NCI-H226 (cell line): ENCODE measurements at regions not wholly inside any gene's neighbourhood (a gene's known extent, or its start where the extent isn't known, plus 50 kb on each side); places are given as distances from the start of the nearest gene placed in this dataset.

Experiments used
- DNase-seq: peaks from one replicate; pipeline ENCODE4 v3.0.0-alpha.2; 2015

DNA sequence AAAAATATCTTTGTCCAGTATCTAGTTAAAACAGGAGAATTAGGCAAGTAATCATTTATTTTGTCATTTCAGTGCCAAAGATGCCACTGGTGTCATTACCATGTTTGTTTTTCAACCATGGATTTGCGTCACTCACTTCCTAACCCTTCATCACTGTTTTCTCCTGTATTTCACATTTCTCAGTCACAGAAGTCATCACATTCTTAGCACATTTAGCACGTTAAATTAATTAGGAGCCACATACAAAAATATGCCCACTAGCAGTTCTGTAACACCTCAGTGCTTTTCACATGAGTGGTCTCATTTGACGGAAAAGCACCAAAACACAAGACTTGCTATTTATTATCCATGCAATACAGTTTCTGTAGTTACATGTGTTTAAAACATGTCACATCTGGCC is 546.0 kb downstream of the METTL15 start:
- no peak for DNase-seq

DNA sequence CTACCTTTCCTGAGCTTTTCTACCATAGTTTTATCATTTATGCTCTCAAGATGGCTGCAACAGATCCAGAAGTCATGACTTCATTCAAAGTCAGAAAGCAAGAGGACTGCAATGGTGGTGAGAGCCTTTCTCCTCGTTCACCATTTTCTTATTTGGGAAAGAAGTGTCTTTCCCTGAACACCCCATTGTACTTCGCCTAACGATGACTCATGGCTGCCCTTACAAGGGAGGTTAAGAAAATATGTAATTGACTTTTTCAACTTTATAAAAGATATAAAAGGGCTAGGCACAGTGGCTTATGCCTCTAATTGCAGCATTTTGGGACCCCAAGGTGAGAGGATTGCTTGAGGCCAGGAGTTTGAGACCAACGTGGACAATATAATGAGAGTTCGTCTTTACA is 541.7 kb downstream of the METTL15 start:
- no peak for DNase-seq

- no peak for DNase-seq
These were observed 528.4 kb downstream of the METTL15 start for GRCh38 chr11:28636566-28636965.

- DNase-seq, result no peak
These were observed 527.8 kb downstream of the METTL15 start for GRCh38 chr11:28636033-28636432.

DNA sequence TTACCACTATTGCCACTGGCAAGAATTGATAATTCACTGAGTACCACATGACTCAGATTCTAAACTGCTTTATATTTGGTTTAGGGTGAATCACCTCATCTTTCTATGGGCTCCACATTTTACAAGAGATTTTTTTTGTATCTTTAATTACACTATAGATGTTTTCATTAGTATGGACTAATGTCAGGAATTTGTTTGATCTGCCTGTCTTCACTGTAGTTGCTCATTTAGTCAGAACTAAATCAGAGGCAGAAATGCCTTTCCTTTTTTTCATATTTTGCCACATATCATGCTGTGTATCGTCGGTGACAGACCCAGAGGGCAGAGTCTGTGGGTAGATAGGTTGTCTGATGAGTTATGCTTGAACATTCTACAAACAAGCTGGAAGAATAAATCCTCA is 524.1 kb downstream of the METTL15 start:
- DNase-seq, result no peak

DNA sequence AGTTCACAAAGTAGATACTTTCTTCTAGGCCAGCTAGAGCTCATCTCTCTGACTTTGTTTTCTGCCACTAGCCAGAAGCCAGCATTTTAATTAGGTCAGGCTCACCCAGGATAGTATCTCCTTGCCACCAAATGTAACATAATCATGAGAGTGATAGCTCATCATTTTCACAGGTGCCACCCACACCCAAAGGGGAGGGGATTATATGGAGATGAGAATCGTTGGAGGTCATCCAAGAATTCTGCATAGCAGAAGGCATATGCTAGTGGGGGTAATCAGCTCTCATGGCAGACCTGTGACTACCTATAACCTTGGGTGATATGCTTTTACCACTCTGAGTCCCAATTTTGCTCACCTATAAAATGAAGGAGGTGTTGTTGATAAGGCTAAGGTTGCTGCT is 523.0 kb downstream of the METTL15 start:
- DNase-seq, result no peak

DNA sequence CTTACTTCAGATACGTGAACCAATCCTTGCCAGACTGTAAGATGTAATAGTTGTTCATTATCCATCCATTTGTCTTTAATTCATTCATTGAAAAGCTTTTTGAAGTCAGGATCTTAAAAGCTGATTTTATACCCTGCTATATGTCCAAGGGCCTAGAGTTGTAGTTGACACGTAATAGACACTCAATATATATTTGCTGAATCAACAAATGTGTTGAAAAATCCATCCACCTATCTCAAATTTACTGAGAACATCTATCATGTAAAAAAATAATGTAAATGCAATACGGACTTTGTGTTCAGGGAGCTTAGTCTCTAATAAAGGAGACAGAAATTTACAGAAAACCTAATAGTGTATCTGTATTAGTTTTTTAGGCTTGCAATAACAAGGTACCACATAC is 521.0 kb downstream of the METTL15 start:
- DNase-seq, result no peak

- DNase-seq, result no peak
These were observed 520.2 kb downstream of the METTL15 start for GRCh38 chr11:28628412-28628811.

- no peak for DNase-seq
These were observed 519.6 kb downstream of the METTL15 start for GRCh38 chr11:28627690-28628255.

DNA sequence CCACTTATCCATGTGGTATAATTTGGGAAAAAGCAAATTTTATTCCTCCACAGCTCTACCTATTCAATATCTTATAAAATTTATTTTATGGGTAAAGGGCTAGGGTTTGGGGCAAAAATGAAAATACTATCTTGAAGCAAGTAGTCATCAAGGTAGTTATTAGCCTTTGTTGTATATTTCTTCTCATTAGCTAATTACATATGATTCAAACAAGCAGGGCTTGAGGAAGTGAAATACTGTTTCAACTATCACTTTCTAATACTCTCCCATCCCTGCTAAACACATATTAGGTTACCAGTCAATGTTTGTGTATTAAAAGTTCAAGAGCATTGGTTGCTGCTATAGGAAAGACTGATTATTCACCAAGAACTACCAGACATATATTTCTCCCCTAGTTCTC is 517.3 kb downstream of the METTL15 start:
- no peak for DNase-seq

GRCh38 chr11:28621753-28622152 is 513.6 kb downstream of the METTL15 start:
- no peak for DNase-seq

DNA sequence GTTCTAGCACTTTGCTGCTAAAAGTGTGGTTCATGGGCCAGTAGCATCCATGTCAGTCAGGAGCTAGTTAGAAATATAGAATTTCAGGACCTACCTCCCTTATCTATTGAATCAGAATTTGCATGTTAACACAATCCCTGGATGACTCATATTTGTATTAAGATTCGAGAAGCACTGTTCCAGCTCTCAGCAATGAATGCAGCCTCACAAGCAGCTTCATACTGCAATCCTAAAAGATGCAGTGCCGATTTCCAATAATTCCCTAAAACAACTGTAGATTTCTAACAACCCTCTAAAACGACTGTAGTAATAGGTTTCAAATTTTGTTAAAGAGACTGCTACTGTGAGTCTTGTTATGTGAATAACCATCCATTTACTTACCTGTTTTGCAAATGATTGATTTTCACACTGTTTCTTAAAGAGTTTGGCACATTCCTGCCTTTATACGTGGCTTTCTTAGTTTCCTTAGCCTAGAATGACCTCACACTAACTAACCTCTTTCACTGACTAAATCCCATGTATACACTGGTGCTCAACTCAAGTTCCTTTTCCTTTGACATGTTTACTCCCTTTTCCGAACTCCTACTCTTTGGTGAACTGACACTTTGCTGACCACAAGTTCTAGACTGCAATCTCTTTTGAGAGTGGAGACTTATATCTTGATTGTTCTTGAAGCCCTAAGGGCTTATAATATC is 511.8 kb downstream of the METTL15 start:
- peak; percentile 65 for DNase-seq

DNA sequence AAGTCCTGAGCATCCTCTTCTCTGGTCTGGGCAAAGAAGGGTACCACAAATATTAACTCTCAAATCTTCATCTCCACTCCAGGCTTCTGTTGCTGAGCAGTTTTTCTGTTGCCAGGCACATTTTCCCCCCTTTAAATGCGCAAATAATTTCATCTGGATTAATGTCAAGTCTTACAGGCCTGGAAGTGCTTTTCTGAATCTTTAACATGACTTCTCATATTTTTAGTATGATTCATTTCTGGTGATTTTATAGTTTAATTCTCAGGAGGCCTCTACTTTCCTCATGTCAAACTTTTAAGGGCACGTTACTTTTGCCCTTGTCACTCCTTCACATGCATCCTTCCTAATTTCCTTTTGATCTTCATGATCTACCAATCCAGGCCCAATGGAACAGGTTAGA is 510.2 kb downstream of the METTL15 start:
- DNase-seq, result peak; percentile 19

- DNase-seq, result no peak
These were observed 508.2 kb downstream of the METTL15 start for GRCh38 chr11:28616160-28616965.

GRCh38 chr11:28615542-28615941 is 507.4 kb downstream of the METTL15 start:
- DNase-seq, result no peak

GRCh38 chr11:28606930-28607329 is 498.7 kb downstream of the METTL15 start:
- peak; percentile 83 for DNase-seq

DNA sequence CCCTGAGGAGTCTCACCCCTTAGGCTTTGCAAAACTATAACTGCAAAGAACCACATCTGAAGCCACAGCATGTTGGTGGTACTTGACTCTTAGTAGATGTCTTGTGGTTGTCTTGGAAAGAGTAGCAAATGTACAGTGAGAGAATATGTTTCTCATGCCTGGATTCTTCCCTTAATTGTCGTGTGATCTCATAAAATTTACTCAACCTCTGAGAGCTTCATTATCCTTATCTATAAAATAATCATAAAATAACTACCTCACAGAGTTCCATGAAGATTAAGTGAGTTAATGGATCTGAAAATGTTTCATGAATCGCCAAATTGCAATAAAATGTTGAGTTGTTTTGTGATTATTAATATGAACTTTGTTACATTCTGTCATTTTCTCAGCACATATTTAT is 491.5 kb downstream of the METTL15 start:
- DNase-seq, result no peak

GRCh38 chr11:28598531-28598930 is 490.3 kb downstream of the METTL15 start:
- no peak for DNase-seq

DNA sequence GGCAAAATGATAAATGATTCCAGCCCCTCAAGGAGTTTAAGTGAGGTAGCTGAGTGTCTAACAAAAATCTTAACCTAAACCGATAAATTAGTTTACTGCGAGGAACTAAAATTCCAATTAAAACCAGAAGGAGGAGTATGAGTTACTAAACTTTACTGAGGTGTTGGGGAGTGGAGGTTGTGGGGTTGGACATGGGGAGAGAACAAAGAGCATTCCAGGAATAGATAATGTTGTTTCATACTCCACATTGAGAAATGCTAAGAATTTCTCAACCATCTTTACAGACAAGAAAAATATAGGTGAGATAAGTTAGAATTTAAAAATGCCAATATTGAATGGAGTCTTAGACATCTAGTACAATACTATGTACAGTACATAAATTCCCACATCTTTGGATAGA is 488.6 kb downstream of the METTL15 start:
- peak; percentile 60 for DNase-seq

DNA sequence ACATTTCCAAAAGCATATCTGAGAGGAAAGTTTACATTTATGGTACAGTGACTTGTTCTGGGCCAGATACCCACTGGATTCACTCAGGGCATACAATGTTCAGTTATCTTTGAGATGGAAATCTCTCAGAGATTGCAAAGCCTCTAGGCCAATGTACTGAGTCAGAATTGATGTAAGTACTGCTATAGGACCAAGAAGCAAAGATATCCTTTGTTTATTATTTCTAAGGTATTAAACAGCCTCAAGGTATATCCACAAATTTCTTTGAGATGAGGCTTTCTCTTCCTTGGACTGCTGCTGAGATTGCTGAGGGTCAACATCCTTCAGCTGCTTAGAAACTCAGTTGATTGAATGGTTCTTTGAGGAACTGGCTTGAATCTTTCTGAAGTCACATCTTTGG is 484.0 kb downstream of the METTL15 start:
- peak; percentile 48 for DNase-seq

DNA sequence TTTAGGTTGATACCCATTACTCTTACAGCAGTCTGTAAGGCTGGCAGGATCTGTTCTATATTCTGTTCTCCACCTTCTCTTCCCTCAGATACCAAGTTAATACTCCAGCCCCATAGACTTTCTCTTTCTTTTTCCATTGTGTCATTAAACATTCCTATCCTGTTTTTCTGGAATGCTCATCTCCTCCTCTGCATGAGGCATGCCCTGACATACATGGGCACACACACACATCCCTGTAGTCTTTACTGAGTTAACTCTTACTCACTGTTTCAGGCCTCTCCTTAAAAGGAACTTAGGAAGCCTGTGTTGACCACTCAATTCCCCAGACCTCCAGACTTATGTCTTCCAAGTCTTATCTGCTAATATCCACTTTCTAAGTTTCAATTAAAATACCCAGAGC is 476.8 kb downstream of the METTL15 start:
- DNase-seq, result peak; percentile 49

DNA sequence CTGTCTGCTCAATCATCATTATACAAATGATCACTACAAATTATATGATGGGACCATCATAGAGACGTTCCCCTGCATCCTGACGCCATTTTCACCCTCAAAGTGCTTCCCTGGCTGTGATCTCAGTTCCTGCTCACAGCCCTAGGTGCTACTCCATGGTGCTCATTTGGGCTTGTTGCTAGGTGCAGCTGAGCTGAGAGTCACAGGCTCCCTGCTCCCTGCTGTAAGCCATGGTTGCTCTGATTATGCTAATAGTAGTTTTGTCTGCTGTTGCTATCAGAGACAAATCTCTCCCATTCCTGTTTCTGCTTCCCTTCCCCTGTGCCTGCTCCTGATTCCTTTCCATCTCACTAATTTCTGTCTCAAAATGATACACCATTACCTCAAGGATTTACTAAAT is 474.3 kb downstream of the METTL15 start:
- DNase-seq, result no peak

DNA sequence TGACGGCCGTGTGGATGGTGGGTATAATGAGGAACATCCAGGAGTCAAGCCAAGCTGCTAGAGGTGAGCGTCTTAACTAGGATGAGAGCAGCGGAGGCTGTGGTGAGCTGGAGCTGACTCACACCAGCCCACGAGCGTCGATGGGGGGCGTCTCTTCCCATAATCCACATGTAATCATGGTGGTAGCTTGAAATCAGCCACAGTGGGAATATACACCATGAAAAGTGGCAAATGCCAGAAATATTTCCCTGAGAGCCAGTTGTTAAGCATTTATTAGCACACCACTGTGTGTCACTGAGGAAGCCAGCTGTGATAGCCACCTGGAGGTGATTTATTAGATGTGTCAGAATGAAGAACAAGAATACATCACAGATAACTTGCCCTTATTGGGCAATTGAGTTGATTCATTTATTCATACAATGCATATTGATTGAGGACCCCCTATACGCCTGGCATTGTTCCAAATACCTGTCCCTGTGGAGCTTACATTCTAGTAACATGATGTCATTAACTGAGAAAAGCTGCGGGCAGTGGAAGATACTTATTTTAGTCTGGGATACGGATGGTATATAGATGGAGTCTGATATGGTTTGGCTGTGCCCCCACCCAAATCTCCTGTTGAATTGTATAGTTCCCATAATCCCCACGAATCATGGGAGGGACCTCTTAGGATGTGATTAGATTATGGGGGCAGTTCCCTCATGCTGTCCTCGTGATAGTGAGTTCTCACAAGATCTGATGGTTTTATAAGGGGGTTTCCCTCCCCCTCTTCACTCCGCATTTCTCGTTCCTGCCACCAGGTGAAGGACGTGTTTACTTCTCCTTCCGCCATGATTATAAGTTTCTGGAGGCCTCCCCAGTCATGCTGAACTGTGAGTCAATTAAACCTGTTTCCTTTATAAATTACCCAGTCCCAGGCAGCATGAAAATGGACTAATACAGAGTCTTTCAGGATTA is 473.4 kb downstream of the METTL15 start:
- peak; percentile 13 for DNase-seq
